Cerebellar nuclear complex (tissue), 1 donor: ENCODE measurements at regions not wholly inside any gene's neighbourhood (a gene's known extent, or its start where the extent isn't known, plus 50 kb on each side); places are given as distances from the start of the nearest gene placed in this dataset.

Source experiments
- DNase-seq, 2 experiments: peaks; one replicate each; lab custom pipeline; 2025; lab: John Stamatoyannopoulos, UW

DNA sequence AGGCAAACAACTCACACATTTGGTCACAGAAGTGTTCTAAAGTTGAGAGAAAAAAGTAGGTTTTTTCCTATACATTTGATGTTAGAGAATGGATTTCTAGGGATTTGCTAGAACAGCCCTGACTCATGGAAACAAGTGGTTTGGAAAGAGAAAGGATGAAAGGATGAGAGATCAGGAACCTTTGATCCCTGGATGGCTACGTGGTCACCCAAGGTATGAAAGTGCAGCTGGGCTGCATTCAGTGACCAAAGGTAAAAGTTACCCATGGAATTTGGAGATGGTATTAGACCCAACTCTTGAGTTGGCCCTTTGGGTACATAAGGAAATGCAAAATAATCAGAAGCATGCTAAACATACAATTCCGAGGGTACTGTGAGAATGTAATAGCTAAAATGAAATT, 61.3 kb upstream of the SPIN1 start:
- no peak for DNase-seq

DNA sequence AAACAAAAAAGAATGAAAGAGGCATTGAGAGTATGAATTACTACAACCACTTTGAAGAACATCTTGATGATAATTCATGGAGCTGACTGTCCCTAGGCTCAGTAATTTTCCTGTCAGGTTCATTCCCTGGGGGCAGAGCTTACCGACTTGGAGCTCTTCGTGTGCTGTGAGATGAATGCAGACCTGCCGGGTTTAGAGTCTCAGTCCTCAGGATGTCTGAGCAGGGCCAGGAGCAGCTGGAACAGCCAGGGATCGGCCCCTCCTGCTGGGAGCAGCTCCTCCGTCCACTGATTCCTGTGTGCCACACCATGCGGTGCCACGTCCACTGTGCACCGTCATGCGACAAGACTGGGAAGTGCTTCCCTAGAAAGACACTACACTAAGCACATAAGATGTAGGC, 62.2 kb upstream of the SPIN1 start:
- DNase-seq: no peak

DNA sequence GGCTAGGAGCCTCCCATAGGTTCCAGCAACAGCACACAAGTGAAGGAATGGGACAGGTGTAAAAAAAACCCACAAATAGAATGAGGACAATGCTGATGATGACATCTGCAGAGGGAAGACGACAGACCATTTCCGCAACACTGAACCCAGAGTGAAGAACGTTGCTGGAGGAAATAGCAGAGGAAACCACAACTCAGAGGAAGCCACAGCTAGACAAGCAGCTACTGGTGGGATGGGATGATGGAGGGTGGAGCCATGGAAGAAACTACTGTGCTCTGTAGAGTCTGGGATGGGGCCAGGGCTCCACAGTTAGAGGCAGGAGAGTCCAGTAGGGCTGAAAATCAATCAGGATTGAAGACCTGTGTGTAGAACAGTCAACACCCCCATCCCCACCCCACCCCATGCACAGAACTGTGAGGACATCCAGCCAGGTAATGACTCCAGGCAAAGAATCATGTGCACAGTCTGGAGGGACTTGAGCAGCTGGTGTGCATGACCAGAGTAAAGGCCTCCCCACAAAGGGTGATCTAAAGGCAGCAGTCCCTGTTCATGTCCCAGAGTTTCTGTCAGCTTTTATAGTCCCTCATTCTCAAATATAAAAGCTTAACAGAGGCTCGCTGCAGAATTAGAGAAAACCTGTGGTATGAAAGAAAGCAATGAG, 65.2 kb upstream of the SPIN1 start:
- no peak for DNase-seq

DNA sequence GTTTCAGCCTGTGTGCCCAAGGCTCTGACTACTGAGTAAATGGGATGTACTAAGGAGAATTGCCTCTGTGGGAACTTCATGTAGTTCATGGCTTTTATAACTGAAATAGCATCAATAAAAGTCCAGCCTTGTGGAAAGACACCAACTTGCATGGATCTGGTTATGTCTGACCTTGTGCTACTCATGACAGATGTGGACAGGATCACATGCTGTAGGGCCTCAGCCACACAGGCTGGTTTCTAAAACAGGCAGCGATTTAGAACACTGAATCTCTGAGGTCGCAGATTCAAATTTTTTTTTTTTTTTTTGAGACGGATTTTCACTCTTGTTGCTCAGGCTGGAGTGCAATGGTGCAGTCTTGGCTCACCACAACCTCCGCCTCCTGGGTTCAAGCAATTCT, 66.5 kb upstream of the SPIN1 start:
- no peak for DNase-seq

DNA sequence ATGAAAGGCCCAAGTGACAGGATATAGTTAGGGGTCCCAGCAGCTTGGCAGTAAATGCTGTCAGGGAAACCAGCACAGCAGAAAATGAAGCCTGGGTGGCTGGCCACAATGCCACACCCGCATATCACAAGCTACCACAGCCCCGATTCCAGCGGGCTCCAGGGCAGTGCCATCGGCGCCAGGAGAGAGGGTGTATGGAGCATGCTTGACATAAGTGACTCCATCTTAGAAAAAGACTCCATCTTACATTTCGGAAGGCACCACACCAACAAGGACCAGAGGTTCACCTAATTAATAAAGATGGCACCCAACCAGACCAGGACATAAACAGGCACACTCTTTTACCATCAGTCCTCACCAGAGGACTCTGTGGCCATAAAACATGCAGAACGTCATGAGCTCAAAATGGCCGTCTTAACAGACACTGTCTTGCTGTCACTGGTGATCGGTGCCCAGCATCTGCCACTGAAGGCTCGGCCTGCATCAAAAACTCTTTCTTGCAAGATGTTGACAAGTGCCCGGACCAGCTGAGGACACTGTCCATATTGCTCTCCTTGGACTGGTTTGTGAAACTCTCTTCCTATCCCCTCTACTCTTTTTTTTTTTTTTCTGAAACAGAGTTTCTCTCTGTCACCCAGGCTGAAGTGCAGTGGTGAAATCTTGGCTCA, 67.4 kb upstream of the SPIN1 start:
- no peak for DNase-seq

DNA sequence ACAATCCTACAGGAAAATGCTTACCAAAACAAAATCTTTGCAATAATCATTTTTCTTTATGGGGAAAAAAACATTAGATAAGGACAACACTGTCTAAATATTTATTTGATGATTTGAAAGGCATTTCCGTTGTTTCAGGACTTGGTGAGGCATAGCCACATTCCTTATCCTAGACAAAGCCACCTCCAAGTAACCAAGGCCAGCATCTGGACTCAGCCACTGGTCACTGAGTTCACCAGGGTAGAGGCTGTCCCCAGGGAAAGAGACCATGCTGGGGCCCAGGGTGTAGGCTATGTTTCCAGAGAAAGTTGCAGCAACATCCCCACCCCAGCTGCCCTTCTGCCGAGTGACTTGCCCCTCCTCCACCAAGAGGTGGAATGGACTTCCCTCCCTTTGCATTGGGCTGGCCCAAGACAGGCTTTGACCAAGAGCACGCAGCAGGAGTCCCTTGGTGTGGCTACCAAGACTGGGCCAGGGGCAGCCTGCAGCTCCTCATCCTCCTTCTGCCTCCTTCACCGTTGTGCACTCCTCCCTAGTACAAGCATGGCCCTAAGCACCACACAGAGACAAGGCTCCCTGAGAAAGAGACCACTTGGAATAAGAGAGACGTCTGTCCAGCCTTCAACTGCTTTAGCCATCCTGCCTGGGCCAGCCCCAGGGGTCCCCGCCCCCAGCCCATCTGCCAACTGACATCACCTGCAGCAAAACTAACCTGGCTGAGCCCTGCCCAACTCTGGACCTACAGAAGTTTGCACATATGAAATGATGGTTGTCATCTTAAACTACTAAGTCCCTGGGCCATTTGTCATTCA, 68.1 kb upstream of the SPIN1 start:
- no peak for DNase-seq

DNA sequence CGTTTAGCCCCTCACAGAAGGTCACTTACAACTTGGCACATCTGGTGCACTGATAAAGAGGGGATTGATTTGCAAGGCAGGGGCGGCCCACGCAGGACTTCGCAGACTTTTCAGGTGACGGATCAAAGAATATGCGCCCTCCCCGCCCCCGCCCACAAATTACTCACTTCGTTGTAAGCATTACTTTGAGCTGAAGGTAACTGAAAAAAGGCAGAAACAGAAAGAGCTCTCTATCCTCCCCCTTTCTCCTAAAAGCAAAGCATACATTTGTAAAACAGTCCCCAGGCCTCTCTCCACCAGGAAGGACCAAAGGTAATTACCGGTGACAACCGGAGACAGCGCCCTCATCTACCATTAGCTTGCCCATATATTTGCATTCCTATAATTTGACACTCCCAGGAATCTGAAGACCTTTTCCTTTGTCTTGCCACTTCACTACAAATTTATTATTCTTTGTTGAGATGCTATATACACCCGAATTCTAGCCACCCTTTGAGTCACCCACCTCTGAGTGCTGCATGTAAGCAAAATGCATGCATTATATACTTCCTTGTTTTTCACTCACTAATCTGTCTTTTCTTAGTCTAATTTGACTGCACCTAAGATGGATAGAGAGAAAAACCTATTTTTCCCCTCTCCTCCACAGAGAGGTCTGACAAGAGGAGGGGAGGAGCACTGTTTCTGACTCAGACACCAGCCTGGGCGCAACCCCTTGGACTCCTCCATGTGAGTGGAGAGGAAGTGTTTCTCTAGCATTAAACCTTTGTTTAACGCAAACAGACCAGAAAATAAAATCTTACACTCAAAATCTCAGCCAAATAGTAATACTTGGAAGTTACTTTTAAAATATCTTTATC, 74.7 kb upstream of the SPIN1 start:
- no peak for DNase-seq

DNA sequence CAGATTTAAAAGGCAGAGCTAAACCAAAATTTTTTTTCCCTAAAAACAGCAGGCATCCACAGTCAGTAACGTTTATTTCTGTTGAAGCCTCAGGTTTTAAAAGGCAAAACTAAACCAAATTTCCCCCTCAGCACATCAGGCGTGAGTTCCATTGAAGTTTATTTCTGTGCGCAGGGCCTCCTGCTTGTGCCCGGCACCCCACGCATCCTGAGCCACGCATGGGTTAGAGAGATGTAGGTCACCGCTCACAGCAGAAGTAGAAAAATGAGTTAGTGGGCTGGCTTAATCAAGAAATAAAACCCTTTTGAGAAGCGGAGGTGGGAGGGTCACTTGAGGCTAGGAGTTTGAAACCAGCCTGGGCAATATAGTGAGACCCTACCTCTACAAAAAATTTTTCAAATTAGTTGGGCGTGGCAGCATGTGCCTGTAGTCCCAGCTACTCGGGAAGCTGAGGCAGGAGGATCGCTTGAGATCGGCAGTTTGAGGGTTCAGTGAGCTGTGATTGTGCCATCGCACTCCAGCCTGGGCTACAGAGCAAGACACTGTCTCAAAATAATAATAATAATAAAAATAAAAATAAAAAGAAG, 75.6 kb upstream of the SPIN1 start:
- no peak for DNase-seq

DNA sequence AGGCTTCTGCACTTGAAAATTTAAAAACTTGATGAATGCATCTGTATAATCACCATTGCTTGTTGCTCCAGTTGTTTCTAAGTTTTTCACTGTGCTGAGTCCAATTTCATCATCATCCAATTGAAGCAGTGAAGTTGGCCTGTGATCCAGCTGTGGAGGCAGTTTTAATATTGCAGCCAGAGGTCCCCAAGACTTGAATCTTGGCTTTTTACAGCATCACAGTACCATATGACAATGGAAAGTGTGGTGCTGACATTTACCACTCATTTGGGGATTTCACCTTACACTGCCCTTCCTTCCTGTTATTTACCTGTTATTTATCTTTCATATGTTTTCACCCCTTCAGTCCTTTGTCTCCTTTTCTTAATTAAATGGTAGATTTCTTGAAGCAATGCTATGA, 76.2 kb upstream of the SPIN1 start:
- no peak for DNase-seq

DNA sequence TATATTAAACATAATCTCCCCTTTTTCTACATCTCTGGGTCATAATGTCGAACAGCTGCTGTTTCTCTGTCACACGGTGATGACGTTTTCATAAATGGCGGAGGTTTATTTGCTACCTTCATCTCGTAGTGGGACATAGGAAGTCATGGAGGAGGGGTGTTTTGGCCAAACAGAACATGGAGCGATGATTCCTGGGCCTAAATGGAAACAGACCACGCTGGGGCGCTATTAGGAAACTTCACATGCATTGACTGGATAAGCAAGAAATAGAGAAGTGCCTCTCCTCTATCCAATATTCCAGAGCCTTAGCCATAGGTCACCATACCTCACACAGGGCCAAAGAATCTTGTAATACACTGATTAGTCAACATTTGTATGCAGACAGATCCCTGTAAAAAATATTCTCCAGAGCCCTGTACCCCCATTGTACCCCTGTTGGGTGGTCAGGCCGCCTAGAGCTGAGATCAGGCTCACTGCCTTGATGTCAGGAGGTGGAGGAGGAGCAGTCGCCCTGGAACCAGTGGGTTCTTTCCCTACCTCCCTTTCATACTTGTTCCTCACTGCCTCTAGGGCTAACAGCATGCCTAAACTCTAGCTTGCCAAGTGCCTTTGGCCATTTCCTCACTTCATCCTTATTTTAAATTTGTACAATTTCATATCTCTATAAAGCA, 77.8 kb upstream of the SPIN1 start:
- DNase-seq: no peak

DNA sequence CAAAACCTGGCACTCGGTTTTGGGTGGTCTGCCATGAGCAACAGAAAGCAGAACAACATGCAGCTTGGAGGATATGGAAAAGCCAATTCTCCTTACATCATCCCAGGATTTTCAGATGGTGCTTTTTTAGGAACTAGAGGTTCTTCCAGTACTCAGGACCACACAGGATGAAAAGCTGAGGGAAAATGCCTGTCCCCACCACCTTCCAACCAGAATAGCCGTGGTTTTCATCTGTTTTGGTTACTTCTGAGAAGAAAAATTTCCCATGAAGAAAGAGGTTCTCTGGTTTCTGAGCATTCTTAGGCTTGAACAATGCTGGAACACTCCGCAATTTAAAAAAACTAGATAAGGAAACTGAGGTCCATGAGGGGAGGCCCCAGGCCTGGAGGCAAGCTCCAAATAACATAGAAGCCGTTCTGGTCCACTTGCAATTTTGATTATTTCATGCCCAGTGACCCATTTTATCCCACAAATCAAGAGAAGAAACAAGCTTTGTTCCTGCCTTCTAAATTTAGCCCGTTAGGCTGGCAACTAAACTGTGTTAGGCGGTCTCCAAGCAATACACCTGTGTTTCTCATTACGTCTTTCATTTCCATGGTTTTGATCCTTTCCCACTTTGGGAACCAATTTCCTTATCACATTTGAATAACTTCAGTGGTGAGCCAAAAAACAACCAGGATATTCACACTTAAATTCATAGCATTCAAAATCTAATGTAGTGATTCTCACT, 79.2 kb upstream of the SPIN1 start:
- no peak for DNase-seq

DNA sequence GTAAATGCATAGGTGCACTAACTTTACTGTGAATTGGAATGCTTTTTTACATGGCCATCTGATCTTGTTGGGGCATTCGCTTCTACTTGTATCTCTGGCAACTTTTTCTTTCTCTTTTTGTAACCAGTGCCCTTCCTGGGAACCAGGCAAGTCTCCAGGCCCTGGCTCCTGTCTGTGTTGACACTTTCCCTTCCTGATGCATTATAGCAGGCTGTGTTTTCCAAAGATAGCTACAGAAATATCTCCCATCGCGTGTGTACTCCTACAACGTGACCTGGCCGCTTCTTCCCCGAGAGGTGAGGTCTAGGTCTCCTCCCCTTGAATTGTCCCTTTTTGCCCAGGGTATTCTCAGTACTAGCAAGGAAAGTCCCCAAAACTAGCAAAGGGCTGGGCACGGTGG, 81.1 kb upstream of the SPIN1 start:
- DNase-seq: no peak

DNA sequence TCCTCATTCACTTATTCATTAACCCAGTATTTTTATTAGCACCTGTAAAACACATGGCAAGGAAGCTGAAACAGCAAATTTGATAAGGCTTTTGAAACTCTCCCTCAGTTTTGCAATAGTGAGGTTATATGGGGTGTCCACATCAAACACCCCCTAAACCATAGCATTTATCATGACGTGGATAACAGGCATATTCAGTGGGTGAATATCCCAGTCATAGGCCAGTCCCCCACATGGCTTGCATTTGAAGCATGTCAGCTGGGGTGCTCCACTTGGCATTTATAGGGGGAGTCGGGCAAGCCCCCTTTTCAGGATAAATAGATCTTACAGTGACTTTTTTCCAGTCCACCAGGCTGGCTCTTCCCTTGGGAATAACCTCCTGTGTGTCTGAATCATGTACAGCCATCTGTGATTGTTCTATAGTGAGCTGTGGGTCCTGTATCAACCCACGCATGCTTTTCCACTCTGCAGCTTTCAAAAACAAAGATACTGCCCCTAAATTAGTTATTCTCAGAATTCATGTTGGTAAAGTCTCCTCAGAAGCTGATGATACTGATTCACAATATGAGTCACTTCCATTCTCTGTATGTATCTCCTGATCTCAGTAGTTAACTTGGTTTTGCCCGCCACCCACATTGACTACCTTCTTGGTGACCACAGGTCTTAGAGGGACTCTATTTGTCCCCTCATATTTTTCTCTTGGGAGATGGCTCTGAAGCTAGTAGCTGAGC, 84.4 kb upstream of the SPIN1 start:
- DNase-seq: no peak

DNA sequence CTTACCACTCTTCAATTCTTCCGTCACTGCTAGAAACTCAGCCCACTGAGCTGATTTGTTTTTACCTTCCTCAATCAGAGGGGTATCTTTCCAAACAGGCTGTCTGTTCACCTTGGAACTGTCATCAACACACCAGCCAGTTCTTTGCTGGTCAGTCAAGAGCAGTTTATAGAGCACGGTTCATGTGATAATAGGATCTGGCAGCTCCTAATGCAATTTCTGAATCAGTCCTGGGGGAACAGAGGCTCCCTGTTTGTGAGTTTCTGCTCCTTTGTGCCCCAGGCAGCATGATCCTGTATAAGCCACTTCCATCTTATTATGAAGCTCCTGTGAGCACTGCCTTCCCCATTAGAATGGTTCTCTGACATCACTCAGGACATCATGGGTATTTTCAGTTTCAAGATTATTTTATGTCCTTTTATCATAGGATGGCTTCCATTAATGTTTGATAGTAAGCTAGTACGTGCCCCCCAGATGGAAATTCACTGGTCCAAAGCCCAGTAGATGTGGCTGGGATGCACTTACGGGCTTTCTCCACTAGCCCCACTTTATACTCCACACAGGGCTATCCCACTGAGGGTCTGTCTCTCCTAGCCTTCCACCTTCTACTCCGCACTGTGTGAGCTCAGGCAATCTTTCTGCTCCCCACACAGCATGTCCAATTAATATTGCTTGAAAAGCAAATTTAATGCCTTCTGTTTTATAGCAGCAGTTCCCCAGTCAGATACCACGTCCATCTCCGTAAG, 85.5 kb upstream of the SPIN1 start:
- DNase-seq: no peak

DNA sequence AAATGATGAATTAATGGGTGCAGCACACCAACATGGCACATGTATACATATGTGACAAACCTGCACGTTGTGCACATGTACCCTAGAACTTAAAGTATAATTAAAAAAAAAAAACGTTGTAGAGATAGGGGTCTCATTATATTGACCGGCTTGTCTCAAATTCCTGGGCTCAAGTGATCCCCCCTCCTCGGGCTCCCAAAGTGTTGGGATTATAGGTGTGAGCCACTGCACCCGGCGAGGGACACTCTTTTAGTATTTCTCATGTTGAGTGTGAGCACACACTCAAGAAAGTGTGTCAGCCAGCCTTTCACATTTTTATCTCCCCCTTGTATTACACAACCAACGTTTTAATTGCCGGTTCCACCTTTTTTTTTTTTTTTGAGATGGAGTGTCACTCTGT, 87.7 kb upstream of the SPIN1 start:
- DNase-seq: no peak

DNA sequence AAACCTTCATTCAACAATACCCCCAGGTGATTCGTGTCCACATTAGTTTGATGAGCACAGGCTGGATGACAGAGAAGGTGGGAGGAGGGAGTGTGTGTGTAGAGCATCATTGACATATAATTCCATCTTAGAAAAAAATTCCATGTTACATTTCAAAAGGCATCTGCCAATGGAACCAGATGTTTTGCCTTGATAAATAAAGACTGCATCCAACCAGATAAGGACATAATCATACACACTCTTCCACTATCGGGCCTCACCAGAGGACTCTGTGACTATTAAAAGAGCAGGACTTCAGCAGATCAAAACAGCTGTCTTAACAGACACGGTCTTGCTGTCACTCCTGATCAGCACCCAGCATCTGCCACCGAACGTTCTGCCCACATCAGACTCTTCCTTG, 96.4 kb upstream of the SPIN1 start:
- DNase-seq: no peak

DNA sequence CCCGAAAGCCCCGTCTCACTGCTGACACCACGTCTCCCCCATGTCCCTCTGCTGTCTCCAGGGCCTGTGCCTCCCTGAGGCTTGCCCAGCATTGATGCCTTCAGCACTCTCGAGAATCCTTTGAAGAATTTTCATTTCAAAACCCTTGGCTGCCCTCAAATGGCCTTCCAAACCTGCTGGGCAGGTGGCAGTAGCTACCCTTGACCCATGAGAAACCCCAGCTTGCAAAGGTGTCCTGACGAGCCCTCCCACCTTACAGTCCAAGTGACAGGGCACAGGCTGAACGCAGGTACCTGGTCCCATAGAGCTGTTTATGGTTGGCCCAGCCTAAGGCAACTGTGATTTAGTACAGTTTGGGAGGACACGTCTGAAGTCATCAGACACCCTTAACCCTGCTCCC, 97.2 kb upstream of the SPIN1 start:
- no peak for DNase-seq

DNA sequence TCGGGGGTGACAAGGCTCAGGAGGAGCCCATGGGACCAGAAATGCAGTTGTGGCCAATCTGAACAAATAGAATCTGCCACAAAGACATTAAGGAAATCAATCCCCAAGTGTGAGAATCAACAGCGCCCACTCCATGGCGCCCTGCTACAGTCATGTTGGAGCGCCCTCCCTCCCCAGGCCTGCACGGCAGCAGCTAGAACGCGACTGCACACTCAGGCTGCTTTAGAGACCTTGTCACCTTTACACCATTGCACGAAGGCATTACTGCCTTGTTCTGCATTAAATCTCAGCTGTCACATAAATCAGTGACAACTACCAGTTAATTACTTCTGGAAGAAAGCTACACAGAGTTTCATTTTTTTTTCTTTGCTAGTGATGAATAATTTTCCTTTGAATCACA, 98.7 kb upstream of the SPIN1 start:
- DNase-seq: no peak

DNA sequence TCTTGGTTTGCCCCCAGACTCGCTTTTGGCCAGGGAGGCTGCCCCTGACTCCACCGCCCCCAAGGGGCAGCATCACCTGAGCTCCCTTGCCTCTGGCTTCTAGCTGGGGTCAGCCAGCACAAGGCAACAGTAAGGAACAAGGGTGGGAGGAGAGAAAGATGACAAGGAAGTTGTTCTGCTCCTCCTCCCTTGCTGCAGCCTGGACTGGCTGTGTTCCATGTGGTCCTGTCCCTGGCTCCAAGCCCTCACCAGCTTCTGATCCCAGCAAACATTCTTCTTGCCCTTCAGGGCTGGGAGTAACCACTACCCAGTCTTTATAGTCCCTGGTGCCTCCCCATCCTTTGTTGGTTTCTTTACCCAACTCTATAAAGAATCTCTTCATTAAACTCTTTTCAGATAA, 100.3 kb upstream of the SPIN1 start:
- no peak for DNase-seq
